Keratinocyte (primary cell): ENCODE measurements at regions not wholly inside any gene's neighbourhood (a gene's known extent, or its start where the extent isn't known, plus 50 kb on each side); places are given as distances from the start of the nearest gene placed in this dataset.

Source experiments
- DNase-seq: peaks from one replicate; pipeline ENCODE4 v3.0.0-alpha.2; 2011; ENCODE audit warnings: low read depth, missing footprints, low spot score
- FAIRE-seq: peaks from 2 replicates; lab custom pipeline; 2011; peaks lifted over from hg19 to GRCh38; lab: Jason Lieb, UNC
- H2AFZ ChIP-seq: 2 replicates; pipeline ENCODE4 v1.6.0; 2012; ENCODE audit warnings: low read length, control low read depth, inconsistent platforms; ENCODE audit not compliant: control insufficient read depth
- H3K27ac ChIP-seq: 2 replicates; pipeline ENCODE4 v1.5.1; 2011; ENCODE audit warnings: low read length; ENCODE audit not compliant: control insufficient read depth, insufficient read depth
- H3K27me3 ChIP-seq: 3 replicates; pipeline ENCODE4 v1.6.0; 2011; ENCODE audit warnings: low read length; ENCODE audit not compliant: control insufficient read depth, insufficient read depth; ENCODE audit errors: extremely low read depth
- H3K36me3 ChIP-seq, 2 experiments: 2 replicates in 1 of 2; 3 replicates in 1 of 2; pipeline ENCODE4 v1.5.1; 2011; ENCODE audit warnings: low read length in 2 of 2, mild to moderate bottlenecking in 1 of 2; ENCODE audit not compliant: control insufficient read depth in 2 of 2, insufficient read depth in 2 of 2; ENCODE audit errors: extremely low read depth in 1 of 2
- H3K4me1 ChIP-seq: 3 replicates; pipeline ENCODE4 v1.5.1; 2011; ENCODE audit warnings: low read length; ENCODE audit not compliant: control insufficient read depth, insufficient read depth; ENCODE audit errors: extremely low read depth
- H3K4me2 ChIP-seq: 3 replicates; pipeline ENCODE4 v1.6.0; 2011; ENCODE audit warnings: low read depth, low read length; ENCODE audit not compliant: control insufficient read depth, insufficient read depth; ENCODE audit errors: extremely low read depth
- H3K4me3 ChIP-seq, 3 experiments: fragments of 200-600 bp in 1 of 3; sonication (generic) in 1 of 3; 2 replicates in 2 of 3; 3 replicates in 1 of 3; pipeline ENCODE4 v1.5.1; 2011 to 2016; ENCODE audit warnings: low read length in 3 of 3, mild to moderate bottlenecking in 3 of 3, control low read depth in 2 of 3, inconsistent platforms in 1 of 3, low read depth in 1 of 3, mixed read lengths in 1 of 3, mixed run types in 1 of 3, moderate library complexity in 1 of 3; ENCODE audit not compliant: control insufficient read depth in 2 of 3, insufficient read depth in 2 of 3; ENCODE audit errors: extremely low read depth in 1 of 3
- H3K79me2 ChIP-seq: 2 replicates; pipeline ENCODE4 v1.6.0; 2012; ENCODE audit warnings: low read length; ENCODE audit not compliant: control insufficient read depth, insufficient read depth
- H3K9ac ChIP-seq: 3 replicates; pipeline ENCODE4 v1.6.0; 2011; ENCODE audit warnings: low read length; ENCODE audit not compliant: control insufficient read depth, insufficient read depth; ENCODE audit errors: extremely low read depth
- H3K9me1 ChIP-seq: 3 replicates; pipeline ENCODE4 v1.6.0; 2011; ENCODE audit warnings: low read length; ENCODE audit not compliant: control insufficient read depth, insufficient read depth; ENCODE audit errors: extremely low read depth
- H3K9me3 ChIP-seq: 2 replicates; pipeline ENCODE4 v1.5.1; 2012; ENCODE audit warnings: low read depth, low read length; ENCODE audit not compliant: control insufficient read depth
- H4K20me1 ChIP-seq: 3 replicates; pipeline ENCODE4 v1.6.0; 2011; ENCODE audit warnings: low read length; ENCODE audit not compliant: control insufficient read depth, insufficient read depth; ENCODE audit errors: extremely low read depth
- EZH2 ChIP-seq: IDR thresholded peaks from one replicate; pipeline ENCODE4 v1.6.1; 2012; ENCODE audit warnings: inconsistent platforms, mild to moderate bottlenecking, low read length, moderate library complexity
- dilution Hi-C: fragments of 300-500 bp; cut with MboI; formaldehyde crosslinking; loops from one replicate; pipeline ENCODE4 v1.7.0; 2020; ENCODE audit warnings: low sequenced_read_pairs; ENCODE audit not compliant: extremely low pct_ligation_motif_present
- TF ChIP-seq, protein P1 (sequence below), 3 experiments: IDR thresholded peaks in 1 of 3; conservative IDR thresholded peaks in 1 of 3; optimal IDR thresholded peaks in 1 of 3; 2 replicates in 2 of 3; 3 replicates in 1 of 3; pipeline versions ENCODE3 to v1.5.1; 2011; ENCODE audit warnings: low read length in 3 of 3, mild to moderate bottlenecking in 3 of 3, moderate library complexity in 2 of 3, control low read depth in 1 of 3, inconsistent platforms in 1 of 3; ENCODE audit not compliant: insufficient read depth in 2 of 3; ENCODE audit errors: extremely low read depth in 1 of 3

DNA sequence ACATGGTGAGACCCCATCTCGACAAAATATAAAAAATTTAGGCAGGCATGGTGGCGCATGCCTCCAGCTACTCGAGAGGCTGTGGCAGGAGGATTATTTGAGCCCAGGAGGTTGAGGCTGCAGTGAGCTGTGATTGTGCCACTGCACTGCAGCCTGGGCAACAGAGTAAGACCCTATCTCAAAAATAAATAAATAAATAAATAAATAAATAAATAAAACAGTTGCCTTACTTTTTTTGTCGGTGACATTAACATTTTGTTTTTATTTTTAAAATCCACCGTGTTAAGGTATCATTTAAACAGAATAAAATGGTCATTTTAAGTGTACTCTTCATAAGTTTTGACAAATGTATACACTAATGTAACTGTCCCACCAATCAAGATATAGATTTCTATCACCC, 57.0 kb downstream of the RASL11A start:
- H3K4me1 ChIP-seq: no peaks in the 10 kb centered on the region
- no peak overlapping the region for H2AFZ ChIP-seq
- H4K20me1 ChIP-seq: no peaks in the 10 kb centered on the region
- TF ChIP-seq, protein P1, sequence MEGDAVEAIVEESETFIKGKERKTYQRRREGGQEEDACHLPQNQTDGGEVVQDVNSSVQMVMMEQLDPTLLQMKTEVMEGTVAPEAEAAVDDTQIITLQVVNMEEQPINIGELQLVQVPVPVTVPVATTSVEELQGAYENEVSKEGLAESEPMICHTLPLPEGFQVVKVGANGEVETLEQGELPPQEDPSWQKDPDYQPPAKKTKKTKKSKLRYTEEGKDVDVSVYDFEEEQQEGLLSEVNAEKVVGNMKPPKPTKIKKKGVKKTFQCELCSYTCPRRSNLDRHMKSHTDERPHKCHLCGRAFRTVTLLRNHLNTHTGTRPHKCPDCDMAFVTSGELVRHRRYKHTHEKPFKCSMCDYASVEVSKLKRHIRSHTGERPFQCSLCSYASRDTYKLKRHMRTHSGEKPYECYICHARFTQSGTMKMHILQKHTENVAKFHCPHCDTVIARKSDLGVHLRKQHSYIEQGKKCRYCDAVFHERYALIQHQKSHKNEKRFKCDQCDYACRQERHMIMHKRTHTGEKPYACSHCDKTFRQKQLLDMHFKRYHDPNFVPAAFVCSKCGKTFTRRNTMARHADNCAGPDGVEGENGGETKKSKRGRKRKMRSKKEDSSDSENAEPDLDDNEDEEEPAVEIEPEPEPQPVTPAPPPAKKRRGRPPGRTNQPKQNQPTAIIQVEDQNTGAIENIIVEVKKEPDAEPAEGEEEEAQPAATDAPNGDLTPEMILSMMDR (optimal IDR thresholded peaks at IDR 0.05 in 1 of 3, IDR thresholded peaks at IDR 0.05 in 1 of 3, conservative IDR thresholded peaks at IDR 0.05 in 1 of 3; ENCODE audit: extremely low read depth in 1 of 3, insufficient read depth in 2 of 3, low read length in 3 of 3): no peak
- no peak for TF ChIP-seq EZH2
- DNase-seq (no peak), FAIRE-seq (no peak)
- H3K27ac ChIP-seq: no peak overlapping the region
- no peak overlapping the region for H3K9ac ChIP-seq
- no peak overlapping the region for H3K4me2 ChIP-seq
- peaks cover 4% of the 10 kb centered on the region for H3K27me3 ChIP-seq
- dilution Hi-C loops: no loop called here
- no peaks in the 10 kb centered on the region for H3K9me1 ChIP-seq
- no peaks in the 10 kb centered on the region for H3K36me3 ChIP-seq
- H3K9me3 ChIP-seq: no peaks in the 10 kb centered on the region
- H3K79me2 ChIP-seq: no peaks in the 10 kb centered on the region
- no peak overlapping the region for H3K4me3 ChIP-seq

DNA sequence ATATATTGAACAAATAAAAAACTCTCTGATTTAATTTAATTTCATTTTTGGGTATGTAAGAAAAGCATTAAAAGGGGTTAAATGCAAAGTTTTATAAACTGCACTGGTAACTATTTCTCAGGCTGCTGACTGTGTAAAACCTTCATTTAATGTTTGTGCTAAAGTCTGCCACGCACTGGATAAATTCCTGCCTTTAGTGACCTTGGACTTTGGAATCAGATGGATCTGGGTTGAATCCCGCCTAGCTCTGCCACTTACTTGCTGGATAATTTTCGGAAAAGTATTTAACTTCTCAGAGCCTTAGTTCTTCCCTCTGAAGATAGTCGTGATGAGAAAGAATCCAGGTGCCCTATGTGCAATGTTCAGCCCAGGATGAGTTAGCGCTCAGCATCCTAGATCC, 58.6 kb downstream of the RASL11A start:
- H3K4me3 ChIP-seq: no peak overlapping the region
- H3K27ac ChIP-seq: no peak overlapping the region
- TF ChIP-seq, protein P1 (optimal IDR thresholded peaks at IDR 0.05 in 1 of 3, IDR thresholded peaks at IDR 0.05 in 1 of 3, conservative IDR thresholded peaks at IDR 0.05 in 1 of 3; ENCODE audit: extremely low read depth in 1 of 3, insufficient read depth in 2 of 3, low read length in 3 of 3): no peak
- TF ChIP-seq EZH2: no peak
- no peaks in the 10 kb centered on the region for H4K20me1 ChIP-seq
- DNase-seq (no peak), FAIRE-seq (no peak)
- dilution Hi-C loops: no loop called here
- H3K4me1 ChIP-seq: no peaks in the 10 kb centered on the region
- H3K79me2 ChIP-seq: no peaks in the 10 kb centered on the region
- no peaks in the 10 kb centered on the region for H3K9me3 ChIP-seq
- no peaks in the 10 kb centered on the region for H3K9me1 ChIP-seq
- H3K9ac ChIP-seq: no peak overlapping the region
- H3K27me3 ChIP-seq: no peaks in the 10 kb centered on the region
- H3K4me2 ChIP-seq: no peak overlapping the region
- no peaks in the 10 kb centered on the region for H3K36me3 ChIP-seq
- H2AFZ ChIP-seq: no peak overlapping the region
